Cerebellar nuclear complex (tissue), 1 donor: ENCODE measurements at regions not wholly inside any gene's neighbourhood (a gene's known extent, or its start where the extent isn't known, plus 50 kb on each side); places are given as distances from the start of the nearest gene placed in this dataset.

ENCODE experiments used
- DNase-seq, 2 experiments: peaks; one replicate each; lab custom pipeline; 2025; lab: John Stamatoyannopoulos, UW

- DNase-seq: no peak
Measured at GRCh38 chr2:18423636-18424035, 136.8 kb downstream of the RDH14 start.

- DNase-seq: no peak
Measured at GRCh38 chr2:18422432-18423165, 137.9 kb downstream of the RDH14 start.

GRCh38 chr2:18413676-18414396 lies 146.6 kb downstream of the RDH14 start:
- DNase-seq: no peak

GRCh38 chr2:18412980-18413675 lies 147.3 kb downstream of the RDH14 start:
- DNase-seq: no peak

- DNase-seq: no peak
Measured at GRCh38 chr2:18411626-18412025, 148.8 kb downstream of the RDH14 start.

- no peak for DNase-seq
Measured at GRCh38 chr2:18410543-18410942, 149.9 kb downstream of the RDH14 start.

- DNase-seq: no peak
Measured at GRCh38 chr2:18408638-18409037, 151.8 kb downstream of the RDH14 start.

GRCh38 chr2:18406219-18406618 lies 154.2 kb downstream of the RDH14 start:
- no peak for DNase-seq

- DNase-seq: no peak
Measured at GRCh38 chr2:18404708-18405107, 155.7 kb downstream of the RDH14 start.

GRCh38 chr2:18403921-18404522 lies 156.4 kb downstream of the RDH14 start:
- no peak for DNase-seq

GRCh38 chr2:18402831-18403230 lies 157.6 kb downstream of the RDH14 start:
- no peak for DNase-seq

GRCh38 chr2:18401471-18401870 lies 159.0 kb downstream of the RDH14 start:
- DNase-seq: no peak

- DNase-seq: no peak
Measured at GRCh38 chr2:18399601-18400000, 160.9 kb downstream of the RDH14 start.

GRCh38 chr2:18398833-18399232 lies 161.6 kb downstream of the RDH14 start:
- no peak for DNase-seq

GRCh38 chr2:18396329-18397010 lies 164.0 kb downstream of the RDH14 start:
- DNase-seq: no peak

- DNase-seq: no peak
Measured at GRCh38 chr2:18395555-18395954, 164.9 kb downstream of the RDH14 start.

- peak in 1 of 2 experiments; percentile 0 for DNase-seq
Measured at GRCh38 chr2:18387441-18388206, 172.8 kb downstream of the RDH14 start.

- DNase-seq: no peak
Measured at GRCh38 chr2:18384242-18384641, 176.2 kb downstream of the RDH14 start.

- no peak for DNase-seq
Measured at GRCh38 chr2:18381386-18381785, 179.1 kb downstream of the RDH14 start.

GRCh38 chr2:18380321-18380720 lies 180.1 kb downstream of the RDH14 start:
- no peak for DNase-seq

GRCh38 chr2:18379870-18380269 lies 180.6 kb downstream of the RDH14 start:
- no peak for DNase-seq
